ENCODE measurements at regions not wholly inside any gene's neighbourhood (a gene's known extent, or its start where the extent isn't known, plus 50 kb on each side); places are given as distances from the start of the nearest gene placed in this dataset.

DNA sequence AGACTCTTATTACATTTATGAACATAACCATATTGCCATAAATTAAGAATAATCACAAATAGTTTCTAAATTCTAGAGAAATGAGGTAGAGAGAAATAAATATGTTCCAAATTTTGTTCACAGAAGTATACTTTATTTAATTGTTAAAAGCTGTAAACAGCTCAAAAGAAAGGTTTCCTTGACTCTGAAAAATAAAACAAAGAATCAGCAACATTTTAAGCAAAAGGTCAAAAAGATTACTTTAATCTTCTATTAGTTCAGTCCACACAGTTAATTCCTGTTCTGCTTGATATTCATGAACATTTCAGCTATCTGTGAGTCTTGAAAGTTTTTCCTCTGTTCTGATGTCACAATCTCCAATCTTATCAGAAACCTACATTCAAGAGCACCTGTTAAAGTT, 197.9 kb downstream of the GJA1 start:
- TF ChIP-seq, protein P1, sequence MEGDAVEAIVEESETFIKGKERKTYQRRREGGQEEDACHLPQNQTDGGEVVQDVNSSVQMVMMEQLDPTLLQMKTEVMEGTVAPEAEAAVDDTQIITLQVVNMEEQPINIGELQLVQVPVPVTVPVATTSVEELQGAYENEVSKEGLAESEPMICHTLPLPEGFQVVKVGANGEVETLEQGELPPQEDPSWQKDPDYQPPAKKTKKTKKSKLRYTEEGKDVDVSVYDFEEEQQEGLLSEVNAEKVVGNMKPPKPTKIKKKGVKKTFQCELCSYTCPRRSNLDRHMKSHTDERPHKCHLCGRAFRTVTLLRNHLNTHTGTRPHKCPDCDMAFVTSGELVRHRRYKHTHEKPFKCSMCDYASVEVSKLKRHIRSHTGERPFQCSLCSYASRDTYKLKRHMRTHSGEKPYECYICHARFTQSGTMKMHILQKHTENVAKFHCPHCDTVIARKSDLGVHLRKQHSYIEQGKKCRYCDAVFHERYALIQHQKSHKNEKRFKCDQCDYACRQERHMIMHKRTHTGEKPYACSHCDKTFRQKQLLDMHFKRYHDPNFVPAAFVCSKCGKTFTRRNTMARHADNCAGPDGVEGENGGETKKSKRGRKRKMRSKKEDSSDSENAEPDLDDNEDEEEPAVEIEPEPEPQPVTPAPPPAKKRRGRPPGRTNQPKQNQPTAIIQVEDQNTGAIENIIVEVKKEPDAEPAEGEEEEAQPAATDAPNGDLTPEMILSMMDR (IDR thresholded peaks at IDR 0.05) = no peak
- TF ChIP-seq POLR2A (IDR thresholded peaks at IDR 0.05) (no peak), POLR2AphosphoS5 (IDR thresholded peaks at IDR 0.05) (no peak)

Data from stomach (tissue), 4 donors.